GM23248 (cell line): ENCODE measurements at regions not wholly inside any gene's neighbourhood (a gene's known extent, or its start where the extent isn't known, plus 50 kb on each side); places are given as distances from the start of the nearest gene placed in this dataset.

Source experiments
- DNase-seq: peaks from one replicate; pipeline ENCODE4 v3.0.0-alpha.2; 2015
- H2AFZ ChIP-seq: fragments of 200-600 bp; sonication (generic); 2 replicates; pipeline ENCODE4 v1.6.1; 2016; ENCODE audit warnings: antibody characterized with exemption
- H3F3A ChIP-seq: fragments of 200-600 bp; sonication (generic); 2 replicates; pipeline ENCODE4 v1.6.1; 2016; ENCODE audit warnings: mild to moderate bottlenecking, antibody characterized with exemption, mixed run types; ENCODE audit not compliant: insufficient read depth
- H3K27ac ChIP-seq: fragments of 200-600 bp; sonication (generic); 2 replicates; pipeline ENCODE4 v1.5.1; 2016; ENCODE audit warnings: mild to moderate bottlenecking
- H3K27me3 ChIP-seq: fragments of 200-600 bp; sonication (generic); replicated peaks from 2 replicates; pipeline ENCODE4 v1.6.1; 2016; ENCODE audit warnings: mild to moderate bottlenecking; ENCODE audit not compliant: insufficient read depth
- H3K36me3 ChIP-seq: fragments of 200-600 bp; sonication (generic); 2 replicates; pipeline ENCODE4 v1.6.1; 2016; ENCODE audit warnings: low read depth, mild to moderate bottlenecking
- H3K4me1 ChIP-seq: fragments of 200-600 bp; sonication (generic); 2 replicates; pipeline ENCODE4 v1.6.1; 2016; ENCODE audit warnings: mild to moderate bottlenecking; ENCODE audit not compliant: insufficient read depth
- H3K4me2 ChIP-seq: fragments of 200-600 bp; sonication (generic); one replicate; pipeline ENCODE4 v1.6.1; 2016; ENCODE audit warnings: mild to moderate bottlenecking; ENCODE audit not compliant: unreplicated experiment
- H3K4me3 ChIP-seq: fragments of 200-600 bp; sonication (generic); 2 replicates; pipeline ENCODE4 v1.5.1; 2016; ENCODE audit warnings: mild to moderate bottlenecking
- H3K79me2 ChIP-seq: fragments of 200-600 bp; sonication (generic); 2 replicates; pipeline ENCODE4 v1.6.1; 2016; ENCODE audit warnings: mild to moderate bottlenecking; ENCODE audit not compliant: insufficient read depth
- H3K9ac ChIP-seq: fragments of 200-600 bp; sonication (generic); 2 replicates; pipeline ENCODE4 v1.6.1; 2016; ENCODE audit warnings: mild to moderate bottlenecking
- H3K9me2 ChIP-seq: fragments of 200-600 bp; sonication (generic); 2 replicates; pipeline ENCODE4 v1.6.1; 2016; ENCODE audit warnings: mixed run types, mild to moderate bottlenecking, moderate library complexity; ENCODE audit not compliant: insufficient read depth
- H3K9me3 ChIP-seq: fragments of 200-600 bp; sonication (generic); one replicate; pipeline ENCODE4 v1.6.1; 2017; ENCODE audit warnings: low read depth
- H4K20me1 ChIP-seq: fragments of 200-600 bp; sonication (generic); 2 replicates; pipeline ENCODE4 v1.6.0; 2016; ENCODE audit not compliant: insufficient read depth
- EZH2 ChIP-seq: fragments of 200-600 bp; sonication (generic); IDR thresholded peaks from 2 replicates; pipeline ENCODE4 v1.6.1; 2018; ENCODE audit warnings: antibody characterized with exemption, mild to moderate bottlenecking; ENCODE audit not compliant: insufficient read depth, poor library complexity, severe bottlenecking
- EZH2phosphoT487 ChIP-seq: fragments of 200-600 bp; sonication (generic); IDR thresholded peaks from 2 replicates; pipeline ENCODE4 v1.6.1; 2018; ENCODE audit warnings: antibody characterized with exemption, moderate library complexity, mild to moderate bottlenecking, low read depth; ENCODE audit not compliant: insufficient read depth
- WGBS, 2 experiments: methylation state at CpG; one replicate each; pipeline ENCODE4 v1.1.6; 2015 to 2017; ENCODE audit warnings: low lambda C conversion rate in 2 of 2, low coverage in 1 of 2; ENCODE audit errors: missing lambda C conversion rate in 2 of 2; 5-methylcytosine and 5-hydroxymethylcytosine counted together
- in situ Hi-C: fragments of 300-500 bp; cut with MboI; formaldehyde crosslinking; loops from 2 replicates; pipeline ENCODE4 v1.15.0; 2020

- no peaks in the 10 kb centered on the region for H3K79me2 ChIP-seq
- H3K9me2 ChIP-seq, result no peaks in the 10 kb centered on the region
- in situ Hi-C loops, result no loop called here
- no peak overlapping the region for H3K4me2 ChIP-seq
- H3K9me3 ChIP-seq, result no peaks in the 10 kb centered on the region
- H3K36me3 ChIP-seq, result no peaks in the 10 kb centered on the region
- no peaks in the 10 kb centered on the region for H4K20me1 ChIP-seq
- H3F3A ChIP-seq, result no peaks in the 10 kb centered on the region
- no peak overlapping the region for H3K27ac ChIP-seq
- WGBS, 2 experiments, result 56 to 62% methylated on average over 17 of the region's 17 CpGs
- H3K9ac ChIP-seq, result no peak overlapping the region
- H2AFZ ChIP-seq, result no peak overlapping the region
- DNase-seq, result peak; percentile 65
- H3K27me3 ChIP-seq, result peaks cover 22% of the 10 kb centered on the region
- H3K4me3 ChIP-seq, result no peak overlapping the region
- TF ChIP-seq EZH2 (no peak), EZH2phosphoT487 (no peak)
- H3K4me1 ChIP-seq, result no peaks in the 10 kb centered on the region
These were observed 119.8 kb upstream of the ZBTB40 start for GRCh38 chr1:22331618-22332423.

GRCh38 chr1:22332424-22332717 lies 119.3 kb upstream of the ZBTB40 start:
- H3K27me3 ChIP-seq, result peaks cover 22% of the 10 kb centered on the region
- no peaks in the 10 kb centered on the region for H3K4me1 ChIP-seq
- H3K4me3 ChIP-seq, result no peak overlapping the region
- H2AFZ ChIP-seq, result no peak overlapping the region
- H4K20me1 ChIP-seq, result no peaks in the 10 kb centered on the region
- no peak for DNase-seq
- H3K36me3 ChIP-seq, result no peaks in the 10 kb centered on the region
- H3K4me2 ChIP-seq, result no peak overlapping the region
- no peaks in the 10 kb centered on the region for H3K9me3 ChIP-seq
- in situ Hi-C loops, result no loop called here
- H3K27ac ChIP-seq, result no peak overlapping the region
- no peaks in the 10 kb centered on the region for H3K9me2 ChIP-seq
- H3K9ac ChIP-seq, result no peak overlapping the region
- no peaks in the 10 kb centered on the region for H3F3A ChIP-seq
- H3K79me2 ChIP-seq, result no peaks in the 10 kb centered on the region
- 34 to 38% methylated on average over 4 of the region's 4 CpGs for WGBS, 2 experiments
- TF ChIP-seq EZH2phosphoT487, result no peak
- no peak for TF ChIP-seq EZH2

GRCh38 chr1:22332795-22333499 lies 118.7 kb upstream of the ZBTB40 start:
- Histone ChIP-seq H4K20me1 (no peaks in the 10 kb centered on the region), H3K4me1 (no peaks in the 10 kb centered on the region), H3K27ac (no peak overlapping the region), H3K4me3 (no peak overlapping the region), H3K9me3 (no peaks in the 10 kb centered on the region), H3K27me3 (peaks cover 22% of the 10 kb centered on the region), H3K9me2 (no peaks in the 10 kb centered on the region), H3K79me2 (no peaks in the 10 kb centered on the region), H3K4me2 (no peak overlapping the region), H3F3A (no peaks in the 10 kb centered on the region), H3K9ac (no peak overlapping the region), H2AFZ (no peak overlapping the region), H3K36me3 (no peaks in the 10 kb centered on the region)
- DNase-seq, result peak; percentile 46
- in situ Hi-C loops, result no loop called here
- WGBS, 2 experiments, result 44 to 53% methylated on average over 6 of the region's 6 CpGs
- no peak for TF ChIP-seq EZH2phosphoT487
- no peak for TF ChIP-seq EZH2

- Histone ChIP-seq H3K9ac (no peak overlapping the region), H3K27ac (no peak overlapping the region), H3K9me3 (no peaks in the 10 kb centered on the region), H3K9me2 (no peaks in the 10 kb centered on the region), H4K20me1 (no peaks in the 10 kb centered on the region), H3K4me3 (no peak overlapping the region), H3K36me3 (no peaks in the 10 kb centered on the region), H3K79me2 (no peaks in the 10 kb centered on the region), H3K4me1 (no peaks in the 10 kb centered on the region), H3K4me2 (no peak overlapping the region), H3K27me3 (peaks cover 29% of the 10 kb centered on the region), H3F3A (no peaks in the 10 kb centered on the region), H2AFZ (no peak overlapping the region)
- TF ChIP-seq EZH2phosphoT487, result no peak
- no peak for TF ChIP-seq EZH2
- in situ Hi-C loops, result no loop called here
- WGBS, 2 experiments, result 43 to 58% methylated on average over 2 of the region's 2 CpGs
- no peak for DNase-seq
These were observed 118.0 kb upstream of the ZBTB40 start for GRCh38 chr1:22333516-22334121.
